Tongue (tissue), 1 donor: ENCODE measurements at regions not wholly inside any gene's neighbourhood (a gene's known extent, or its start where the extent isn't known, plus 50 kb on each side); places are given as distances from the start of the nearest gene placed in this dataset.
"Not testable (repeated sequence)": the region's sequence is repeated elsewhere in the genome, so short reads cannot be mapped to it uniquely, and the experiment has no call there.

Experiments used
- DNase-seq: peaks from one replicate; pipeline ENCODE4 v3.0.0-alpha.2; 2015

GRCh38 chr2:60246583-60246982, 306.9 kb downstream of the BCL11A start:
- no peak for DNase-seq

DNA sequence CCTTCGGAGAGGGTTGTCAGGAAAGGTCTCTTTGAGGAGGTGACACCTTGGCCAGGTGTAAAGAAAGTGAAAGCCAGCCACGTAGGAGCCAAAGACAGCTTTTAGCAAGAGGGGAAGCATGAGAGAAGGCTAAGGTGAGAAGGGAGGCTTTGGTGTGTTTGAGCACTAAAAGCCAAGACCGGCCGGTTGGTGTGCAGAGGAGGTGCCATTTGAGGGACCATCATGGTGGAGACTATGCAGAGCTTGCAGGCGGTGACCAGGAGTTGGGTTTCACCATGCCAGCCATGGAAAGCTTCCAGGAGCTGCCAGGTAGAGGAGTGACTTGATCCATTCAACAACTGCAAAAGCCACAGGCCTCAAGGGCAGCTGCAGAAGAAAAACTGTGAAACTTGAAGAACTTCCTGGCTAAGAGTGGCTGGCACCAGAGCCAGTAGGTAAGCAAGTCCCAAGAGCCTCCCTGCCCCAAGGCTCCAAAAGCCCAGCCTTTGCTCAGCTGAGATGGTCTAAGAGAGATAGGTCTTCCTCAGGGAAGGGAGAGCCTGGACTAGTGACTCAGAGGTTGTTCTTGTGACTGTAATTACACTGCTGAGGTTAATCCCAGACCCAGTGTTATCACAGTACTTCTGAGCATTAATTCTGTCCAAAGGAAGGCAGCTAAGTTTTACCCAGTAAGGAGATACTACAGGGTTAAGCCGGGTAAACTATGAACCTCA, 319.0 kb downstream of the BCL11A start:
- DNase-seq: no peak

DNA sequence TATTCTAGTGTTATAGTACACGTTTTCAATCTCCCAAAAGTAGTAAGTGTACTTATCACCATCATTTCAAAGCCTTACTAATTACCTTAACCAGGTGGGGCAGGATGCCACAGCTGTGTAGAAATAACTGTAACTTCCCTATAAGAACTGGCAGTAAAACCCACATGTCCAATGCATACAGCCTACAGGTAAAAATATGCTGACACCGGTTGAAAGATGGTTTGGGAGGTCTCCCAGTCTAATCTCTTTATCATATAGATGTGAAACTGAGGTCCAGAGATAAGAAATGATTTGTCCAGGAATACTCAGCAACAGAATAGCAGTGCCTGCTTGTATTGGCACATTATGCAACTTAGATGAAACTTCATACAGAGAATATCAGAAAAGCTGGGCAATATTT, 322.9 kb downstream of the BCL11A start:
- no peak for DNase-seq

DNA sequence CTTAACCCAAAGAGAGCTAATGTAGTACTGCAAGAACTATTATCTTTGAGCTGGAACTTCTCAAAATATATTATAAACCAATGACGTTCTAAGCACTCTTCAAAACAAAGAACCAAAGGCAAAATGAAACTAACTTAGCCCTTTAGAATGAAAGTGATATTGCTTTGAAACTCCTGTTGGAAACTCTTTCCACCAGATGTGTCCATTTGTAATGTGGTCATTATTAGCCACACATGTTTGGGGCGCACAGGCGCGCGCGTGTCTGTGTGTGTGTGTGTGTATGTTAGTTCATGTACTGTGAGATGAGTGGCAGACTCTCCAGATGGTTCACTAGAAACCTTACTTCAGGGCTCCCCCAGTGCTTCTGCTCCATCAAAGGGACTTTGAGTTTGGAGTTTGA, 323.4 kb downstream of the BCL11A start:
- no peak for DNase-seq

DNA sequence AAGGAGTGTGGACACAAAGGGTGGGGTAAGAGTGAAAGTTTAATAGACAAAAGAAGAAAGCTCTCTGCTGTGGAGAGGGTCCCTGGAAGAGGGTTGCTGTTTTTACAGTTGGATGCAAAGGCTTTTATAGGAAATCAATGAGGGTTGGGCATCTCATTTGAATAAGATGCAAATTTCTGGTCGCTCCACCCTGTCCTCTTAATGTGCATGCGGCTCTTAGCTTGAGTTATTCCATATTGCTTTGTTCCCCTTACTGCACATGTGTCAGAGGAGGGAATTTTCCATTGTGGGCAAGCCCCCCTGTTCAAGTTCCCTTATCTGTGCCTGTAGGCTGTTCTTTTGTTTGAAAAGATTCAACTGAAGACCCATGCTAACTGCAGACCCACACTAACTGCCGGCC, 326.5 kb downstream of the BCL11A start:
- DNase-seq: no peak

GRCh38 chr2:60226191-60226590, 327.3 kb downstream of the BCL11A start:
- DNase-seq: no peak

DNA sequence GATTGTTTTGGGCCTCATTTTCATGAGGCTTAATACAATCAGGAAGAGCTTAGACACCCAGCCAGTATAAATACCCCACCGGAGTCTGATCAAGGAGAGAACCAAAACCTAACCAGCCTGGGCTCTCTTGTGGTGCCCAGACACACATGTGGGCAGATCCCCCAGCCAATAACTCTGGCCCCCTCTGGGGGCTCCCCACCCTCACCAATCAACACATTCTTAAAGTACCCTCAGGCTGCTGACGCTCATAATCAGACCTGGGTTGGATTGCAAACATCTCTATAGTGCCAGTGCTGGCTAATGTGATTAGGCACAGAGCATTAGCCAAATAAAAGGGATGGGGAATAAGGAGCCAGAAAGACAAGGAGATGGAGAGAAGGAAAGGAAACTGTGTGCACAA, 329.6 kb downstream of the BCL11A start:
- peak; percentile 19 for DNase-seq

GRCh38 chr2:60221098-60221497, 332.4 kb downstream of the BCL11A start:
- no peak for DNase-seq

GRCh38 chr2:60219536-60219935, 333.9 kb downstream of the BCL11A start:
- DNase-seq: no peak

DNA sequence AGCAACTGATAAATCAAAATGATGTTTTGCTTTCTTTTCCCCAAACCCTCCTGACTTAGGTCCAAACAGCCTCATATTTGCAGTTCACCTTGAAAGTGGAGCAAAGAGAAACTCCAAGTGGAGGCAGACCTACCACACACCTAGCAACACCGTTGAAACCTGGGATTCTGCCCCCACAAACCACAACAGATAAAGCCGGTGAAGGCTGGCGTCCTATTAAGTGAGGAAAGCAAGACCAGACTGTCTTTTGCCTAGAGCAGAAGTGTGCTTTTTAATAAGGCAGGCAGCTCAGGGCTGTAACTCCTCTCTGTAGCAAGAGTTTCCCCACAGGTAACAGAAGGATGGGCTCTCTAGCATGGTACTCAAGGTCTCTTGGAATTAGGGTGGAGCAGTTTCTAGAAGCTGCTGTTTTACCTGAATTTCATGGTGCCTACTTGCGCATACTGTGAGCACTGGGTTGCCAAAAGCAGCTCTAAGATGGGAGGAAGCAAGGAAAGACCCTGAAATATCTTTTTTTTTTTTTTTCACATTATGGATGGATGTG, 336.9 kb downstream of the BCL11A start:
- no peak for DNase-seq

DNA sequence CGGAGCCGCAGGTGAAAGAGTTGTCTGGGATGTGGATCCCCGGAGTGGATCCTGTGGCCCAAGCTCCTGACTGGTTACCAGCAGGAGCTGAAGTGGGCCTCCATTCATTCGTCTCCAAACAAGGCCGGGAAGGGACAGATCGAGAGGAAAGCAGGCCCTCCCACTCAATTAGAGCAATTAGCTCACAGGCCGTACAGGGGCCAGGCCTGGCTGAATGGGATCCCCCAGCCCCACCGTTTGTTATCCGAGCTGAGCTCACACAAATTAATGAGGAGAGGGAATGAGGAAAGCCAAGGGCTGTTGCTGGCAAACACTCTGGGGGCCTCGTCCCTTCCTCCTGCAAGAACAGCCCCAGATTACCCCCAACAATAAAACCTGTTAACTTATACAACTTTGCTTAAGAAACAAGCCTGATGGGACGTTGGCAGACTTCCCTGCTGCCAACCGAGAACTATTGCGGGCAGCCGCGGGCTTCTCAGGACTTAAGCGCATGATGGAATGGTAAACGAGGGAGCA, 338.0 kb downstream of the BCL11A start:
- peak; percentile 41 for DNase-seq

DNA sequence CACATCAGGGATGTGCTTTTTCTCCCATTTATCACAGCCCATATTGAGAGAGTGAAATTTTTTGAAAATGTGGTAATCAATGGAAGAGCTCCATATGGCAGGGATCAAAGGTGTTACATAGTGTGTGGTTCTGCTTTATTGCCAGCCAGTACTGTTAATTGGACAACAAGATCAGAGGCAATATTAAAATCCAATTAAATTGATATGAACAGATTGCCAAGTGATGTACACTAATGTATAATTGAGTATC, 338.9 kb downstream of the BCL11A start:
- DNase-seq: no peak

GRCh38 chr2:60213865-60214625, 339.4 kb downstream of the BCL11A start:
- DNase-seq: peak; percentile 50

DNA sequence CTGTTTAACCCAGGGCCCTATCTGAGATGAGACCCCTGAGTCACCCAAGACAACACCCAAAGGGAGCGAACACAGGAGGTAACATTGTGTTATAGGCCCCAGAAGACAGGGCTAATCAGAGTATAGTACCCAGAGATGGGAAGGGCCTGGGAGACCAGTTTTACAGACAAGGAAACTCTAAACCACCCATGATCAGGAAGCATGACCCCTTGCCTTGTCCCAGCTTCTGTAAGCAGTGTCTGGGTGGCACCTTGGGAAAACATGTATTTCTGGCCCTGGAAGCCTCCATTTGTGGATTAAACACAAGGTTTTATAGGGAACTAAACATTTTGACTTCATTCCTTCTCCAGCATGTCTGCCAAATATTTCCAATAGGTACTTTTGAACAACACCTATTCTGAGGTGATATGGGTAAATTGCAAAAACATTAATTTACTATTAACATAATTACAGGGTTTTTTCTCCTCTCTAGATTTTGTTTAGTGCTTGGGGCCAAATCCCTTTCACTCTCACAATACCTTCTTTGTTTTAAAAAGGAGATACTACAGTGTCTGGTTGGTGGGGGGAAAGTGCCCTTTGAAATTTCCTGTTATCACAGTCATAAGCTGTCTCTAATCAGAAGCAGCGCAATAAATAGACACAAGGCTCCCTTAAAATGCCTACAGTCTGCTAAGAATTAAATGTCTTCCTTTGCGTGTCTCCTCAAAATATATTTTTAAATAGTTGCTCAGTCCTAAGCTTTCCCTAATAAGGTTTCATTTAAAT, 341.1 kb downstream of the BCL11A start:
- no peak for DNase-seq

GRCh38 chr2:60189006-60189405, 364.4 kb downstream of the BCL11A start:
- not testable (repeated sequence) for DNase-seq

DNA sequence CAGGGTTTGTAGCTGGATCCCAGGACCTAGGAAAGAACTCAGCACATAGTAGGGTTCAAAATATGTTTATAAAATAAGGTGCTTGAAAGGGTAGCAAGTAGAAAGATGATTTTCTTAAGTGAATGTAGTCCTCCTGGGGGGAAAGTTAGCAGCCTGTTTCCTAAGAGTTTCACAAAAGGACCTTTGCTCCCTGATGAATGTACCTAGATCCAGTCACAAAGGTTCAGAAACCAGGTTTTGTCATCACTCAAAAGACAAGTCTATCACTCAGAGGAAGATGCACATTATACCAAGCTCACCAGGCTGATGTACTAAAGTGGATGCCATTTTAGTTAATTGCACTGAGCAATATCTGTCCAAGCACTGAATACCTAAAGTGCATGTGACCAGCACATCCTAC, 378.2 kb downstream of the BCL11A start:
- no peak for DNase-seq

DNA sequence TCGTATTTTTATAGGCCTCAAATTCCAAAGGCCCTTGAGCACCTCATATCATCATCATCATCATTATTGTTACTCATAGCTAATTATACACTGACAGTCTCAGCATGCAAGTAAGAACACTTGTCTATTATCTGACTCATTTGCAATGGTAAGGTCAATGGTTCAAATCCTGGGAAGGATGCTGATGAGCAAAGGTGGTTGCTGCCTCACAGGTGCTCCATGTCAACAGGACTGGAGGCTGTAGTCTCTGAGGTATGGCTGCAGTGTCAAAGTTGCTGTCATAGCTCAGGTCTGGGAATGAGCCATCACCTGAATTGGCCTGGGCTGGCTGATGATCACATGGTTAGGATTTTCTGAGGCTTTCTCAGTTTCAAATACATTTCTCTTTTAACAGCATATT, 379.3 kb downstream of the BCL11A start:
- no peak for DNase-seq

GRCh38 chr2:60172801-60173200, 380.7 kb downstream of the BCL11A start:
- DNase-seq: no peak

GRCh38 chr2:60170272-60170671, 383.2 kb downstream of the BCL11A start:
- DNase-seq: no peak

DNA sequence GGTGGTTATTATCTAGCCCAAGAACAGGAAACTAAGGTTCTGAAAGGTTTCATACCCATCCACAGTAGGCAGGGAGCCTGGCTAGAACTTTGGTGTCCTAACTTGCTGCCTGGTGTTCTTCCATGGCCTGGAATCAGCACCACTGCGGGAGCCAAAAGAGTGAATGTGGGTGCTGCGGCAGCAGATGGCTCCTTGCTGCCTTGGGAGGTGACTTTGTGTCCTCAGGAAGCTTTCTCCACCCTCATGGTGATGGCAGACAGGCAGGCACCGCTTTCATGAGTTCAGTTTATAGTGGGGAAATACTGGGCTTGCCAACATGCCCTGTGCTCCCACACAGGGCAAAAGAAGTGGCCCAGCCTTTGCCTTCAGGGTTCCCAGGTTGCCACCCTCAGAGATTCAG, 385.2 kb downstream of the BCL11A start:
- DNase-seq: no peak

GRCh38 chr2:60167089-60167488, 386.4 kb downstream of the BCL11A start:
- DNase-seq: no peak

DNA sequence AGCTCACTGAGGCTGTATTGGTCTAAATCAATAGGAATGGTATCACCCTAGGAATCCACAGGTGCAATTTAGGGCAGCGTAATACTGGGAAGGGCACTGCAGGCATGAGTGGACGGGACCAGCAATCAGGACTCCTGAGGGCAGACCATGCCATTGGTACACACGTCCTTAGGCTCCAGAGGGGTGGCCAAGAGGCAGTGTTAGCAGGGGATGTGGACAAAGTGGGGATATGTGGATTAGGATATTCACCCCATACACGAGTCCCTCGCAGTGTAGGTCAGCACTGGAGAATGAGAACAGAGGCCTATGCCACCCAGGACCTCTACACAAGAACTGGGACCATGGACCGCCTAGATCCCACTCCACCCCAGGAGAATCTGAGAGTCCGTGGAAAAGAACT, 389.8 kb downstream of the BCL11A start:
- DNase-seq: no peak

- no peak for DNase-seq
These were observed 393.9 kb downstream of the BCL11A start for GRCh38 chr2:60159519-60159918.
